ENCODE measurements at regions not wholly inside any gene's neighbourhood (a gene's known extent, or its start where the extent isn't known, plus 50 kb on each side); places are given as distances from the start of the nearest gene placed in this dataset.

- H3K4me1 ChIP-seq = no peaks in the 10 kb centered on the region
- no peak overlapping the region for H3K27ac ChIP-seq
- H3K9me3 ChIP-seq = no peaks in the 10 kb centered on the region
- FAIRE-seq (no peak), ATAC-seq (no peak), DNase-seq (ENCODE audit: low read depth in 1 of 2, low spot score in 1 of 2) (no peak)
- WGBS (ENCODE audit: missing lambda C conversion rate) = 32% methylated on average over 8 of the region's 11 CpGs
- H3K4me2 ChIP-seq = no peak overlapping the region
- no peak overlapping the region for H3K4me3 ChIP-seq
- ChIA-PET CTCF (no interaction called here), POLR2A (no interaction called here)
- no peak for TF ChIP-seq RNF2 (IDR thresholded peaks at IDR 0.05; ENCODE audit: borderline replicate concordance, low read depth)
- TF ChIP-seq CEBPB (IDR thresholded peaks at IDR 0.05) = no peak
- TF ChIP-seq MAFK (IDR thresholded peaks at IDR 0.05; ENCODE audit: partially characterized antibody) = no peak
- TF ChIP-seq KDM5A (IDR thresholded peaks at IDR 0.05) = no peak
- TF ChIP-seq ATOH8 (CRISPR knock-in tag; IDR thresholded peaks at IDR 0.05; ENCODE audit: low read depth) = no peak
- TF ChIP-seq SMC3 (IDR thresholded peaks at IDR 0.05) = no peak
- TF ChIP-seq POLR2A (IDR thresholded peaks at IDR 0.05; ENCODE audit: low read length) = no peak
- TF ChIP-seq TFCP2L1 (CRISPR knock-in tag; IDR thresholded peaks at IDR 0.05) = no peak
- TF ChIP-seq E2F6 (IDR thresholded peaks at IDR 0.05; ENCODE audit: borderline replicate concordance, low read depth) = no peak
- TF ChIP-seq ESRRA (IDR thresholded peaks at IDR 0.05; ENCODE audit: borderline replicate concordance, low read length) = no peak
- no peak for TF ChIP-seq HOXB5 (CRISPR knock-in tag; IDR thresholded peaks at IDR 0.05)
- TF ChIP-seq, protein P1, sequence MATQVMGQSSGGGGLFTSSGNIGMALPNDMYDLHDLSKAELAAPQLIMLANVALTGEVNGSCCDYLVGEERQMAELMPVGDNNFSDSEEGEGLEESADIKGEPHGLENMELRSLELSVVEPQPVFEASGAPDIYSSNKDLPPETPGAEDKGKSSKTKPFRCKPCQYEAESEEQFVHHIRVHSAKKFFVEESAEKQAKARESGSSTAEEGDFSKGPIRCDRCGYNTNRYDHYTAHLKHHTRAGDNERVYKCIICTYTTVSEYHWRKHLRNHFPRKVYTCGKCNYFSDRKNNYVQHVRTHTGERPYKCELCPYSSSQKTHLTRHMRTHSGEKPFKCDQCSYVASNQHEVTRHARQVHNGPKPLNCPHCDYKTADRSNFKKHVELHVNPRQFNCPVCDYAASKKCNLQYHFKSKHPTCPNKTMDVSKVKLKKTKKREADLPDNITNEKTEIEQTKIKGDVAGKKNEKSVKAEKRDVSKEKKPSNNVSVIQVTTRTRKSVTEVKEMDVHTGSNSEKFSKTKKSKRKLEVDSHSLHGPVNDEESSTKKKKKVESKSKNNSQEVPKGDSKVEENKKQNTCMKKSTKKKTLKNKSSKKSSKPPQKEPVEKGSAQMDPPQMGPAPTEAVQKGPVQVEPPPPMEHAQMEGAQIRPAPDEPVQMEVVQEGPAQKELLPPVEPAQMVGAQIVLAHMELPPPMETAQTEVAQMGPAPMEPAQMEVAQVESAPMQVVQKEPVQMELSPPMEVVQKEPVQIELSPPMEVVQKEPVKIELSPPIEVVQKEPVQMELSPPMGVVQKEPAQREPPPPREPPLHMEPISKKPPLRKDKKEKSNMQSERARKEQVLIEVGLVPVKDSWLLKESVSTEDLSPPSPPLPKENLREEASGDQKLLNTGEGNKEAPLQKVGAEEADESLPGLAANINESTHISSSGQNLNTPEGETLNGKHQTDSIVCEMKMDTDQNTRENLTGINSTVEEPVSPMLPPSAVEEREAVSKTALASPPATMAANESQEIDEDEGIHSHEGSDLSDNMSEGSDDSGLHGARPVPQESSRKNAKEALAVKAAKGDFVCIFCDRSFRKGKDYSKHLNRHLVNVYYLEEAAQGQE (IDR thresholded peaks at IDR 0.05) = no peak
- TF ChIP-seq MAX (IDR thresholded peaks at IDR 0.05) = no peak
- no peak for TF ChIP-seq FOSB (CRISPR knock-in tag; IDR thresholded peaks at IDR 0.05)
- TF ChIP-seq GATA3 (IDR thresholded peaks at IDR 0.05; ENCODE audit: borderline replicate concordance) = no peak
- TF ChIP-seq JUN (IDR thresholded peaks at IDR 0.05) = no peak
- TF ChIP-seq EHMT2 (IDR thresholded peaks at IDR 0.05; ENCODE audit: low read depth) = no peak
- no peak for TF ChIP-seq ZNF302 (CRISPR knock-in tag; IDR thresholded peaks at IDR 0.05)
- no peak for TF ChIP-seq BHLHE40 (IDR thresholded peaks at IDR 0.05; ENCODE audit: low read depth, low read length)
- TF ChIP-seq ZSCAN20 (CRISPR knock-in tag; IDR thresholded peaks at IDR 0.05) = no peak
Measured at GRCh38 chr1:34650800-34651199, 104.0 kb upstream of the GJB5 start.

DNA sequence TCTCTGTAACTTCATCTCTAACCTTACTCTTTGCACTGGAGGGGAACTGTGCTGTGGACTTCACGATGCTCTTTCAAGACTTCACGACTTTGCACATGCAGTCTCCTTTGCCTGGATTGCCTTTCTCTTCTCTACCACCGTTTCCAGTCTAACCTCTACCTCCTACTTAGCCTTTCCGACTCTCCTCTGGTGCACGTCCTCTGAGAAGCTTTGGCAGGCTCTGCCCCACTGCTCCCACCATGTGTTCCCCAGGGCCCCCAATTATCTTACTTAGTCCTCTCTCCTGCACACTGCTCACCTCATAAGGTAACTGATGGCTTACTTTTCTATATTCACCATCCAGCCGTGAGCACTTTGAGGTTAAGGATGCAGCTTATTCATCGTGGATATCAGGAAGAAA is 101.7 kb upstream of the GJB5 start:
- Histone ChIP-seq H3K27ac (no peak overlapping the region), H3K4me2 (no peak overlapping the region), H3K4me1 (no peaks in the 10 kb centered on the region), H3K4me3 (no peak overlapping the region), H3K9me3 (no peaks in the 10 kb centered on the region)
- FAIRE-seq (no peak), ATAC-seq (no peak), DNase-seq (ENCODE audit: low read depth in 1 of 2, low spot score in 1 of 2) (no peak)
- 2% methylated on average over 7 of the region's 7 CpGs for WGBS (ENCODE audit: missing lambda C conversion rate)
- ChIA-PET POLR2A (no interaction called here), CTCF (no interaction called here)
- TF ChIP-seq NR3C1 (IDR thresholded peaks at IDR 0.05) = no peak
- TF ChIP-seq POLR2A (IDR thresholded peaks at IDR 0.05; ENCODE audit: low read length) = no peak
- no peak for TF ChIP-seq E2F6 (IDR thresholded peaks at IDR 0.05; ENCODE audit: borderline replicate concordance, low read depth)
- TF ChIP-seq KDM5A (IDR thresholded peaks at IDR 0.05) = no peak
- no peak for TF ChIP-seq TFCP2L1 (CRISPR knock-in tag; IDR thresholded peaks at IDR 0.05)
- TF ChIP-seq HEYL (CRISPR knock-in tag; IDR thresholded peaks at IDR 0.05) = no peak
- TF ChIP-seq, protein P2, sequence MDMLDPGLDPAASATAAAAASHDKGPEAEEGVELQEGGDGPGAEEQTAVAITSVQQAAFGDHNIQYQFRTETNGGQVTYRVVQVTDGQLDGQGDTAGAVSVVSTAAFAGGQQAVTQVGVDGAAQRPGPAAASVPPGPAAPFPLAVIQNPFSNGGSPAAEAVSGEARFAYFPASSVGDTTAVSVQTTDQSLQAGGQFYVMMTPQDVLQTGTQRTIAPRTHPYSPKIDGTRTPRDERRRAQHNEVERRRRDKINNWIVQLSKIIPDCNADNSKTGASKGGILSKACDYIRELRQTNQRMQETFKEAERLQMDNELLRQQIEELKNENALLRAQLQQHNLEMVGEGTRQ (IDR thresholded peaks at IDR 0.05) = no peak
- TF ChIP-seq FOXS1 (CRISPR knock-in tag; IDR thresholded peaks at IDR 0.05) = no peak
- TF ChIP-seq RARB (CRISPR knock-in tag; IDR thresholded peaks at IDR 0.05) = no peak
- TF ChIP-seq ZSCAN20 (CRISPR knock-in tag; IDR thresholded peaks at IDR 0.05) = no peak
- no peak for TF ChIP-seq HMGXB4 (CRISPR knock-in tag; IDR thresholded peaks at IDR 0.05; ENCODE audit: borderline replicate concordance)
- no peak for TF ChIP-seq MAZ (IDR thresholded peaks at IDR 0.05; ENCODE audit: borderline replicate concordance, low read depth, low read length)
